SK-N-SH (cell line): ENCODE measurements at regions not wholly inside any gene's neighbourhood (a gene's known extent, or its start where the extent isn't known, plus 50 kb on each side); places are given as distances from the start of the nearest gene placed in this dataset.

ENCODE experiments used
- CTCF ChIA-PET: fragments of 300-600, 350-600 bp; formaldehyde crosslinking; extraction: SDS; loops from one replicate; lab custom pipeline; 2021; lab: Yijun Ruan, JAX
- POLR2A ChIA-PET: fragments of 350-600 bp; sonication (Branson Sonifier 250); formaldehyde crosslinking; extraction: SDS; loops from one replicate; lab custom pipeline; 2020; ENCODE audit warnings: antibody characterized with exemption, inconsistent platforms; lab: Yijun Ruan, JAX
- DNase-seq: peaks from one replicate; pipeline ENCODE4 v3.0.0; 2012
- H2AFZ ChIP-seq: fragments of 200-600 bp; sonication (generic); 2 replicates; pipeline ENCODE4 v1.8.1; 2016; ENCODE audit warnings: antibody characterized with exemption, mild to moderate bottlenecking, low read depth
- H3F3A ChIP-seq: fragments of 200-600 bp; sonication (generic); replicated peaks from 2 replicates; pipeline ENCODE3; 2016; ENCODE audit warnings: antibody characterized with exemption, mild to moderate bottlenecking; ENCODE audit not compliant: insufficient read depth
- H3K27ac ChIP-seq, 2 experiments: fragments of 200-500 bp in 1 of 2; fragments of 200-600 bp in 1 of 2; sonication (Bioruptor generic) in 1 of 2; sonication (generic), shearing (Covaris generic) in 1 of 2; 2 replicates each; pipeline versions ENCODE4 v1.5.1 to v1.6.1; 2014 to 2016; ENCODE audit warnings: low read depth in 2 of 2, inconsistent platforms in 1 of 2, low read length in 1 of 2, mild to moderate bottlenecking in 1 of 2, mixed read lengths in 1 of 2
- H3K27me3 ChIP-seq: fragments of 200-600 bp; sonication (generic), shearing (Covaris generic); 2 replicates; pipeline ENCODE4 v1.6.1; 2016; ENCODE audit warnings: mixed run types; ENCODE audit not compliant: insufficient read depth
- H3K36me3 ChIP-seq, 2 experiments: fragments of 200-500 bp in 1 of 2; fragments of 200-600 bp in 1 of 2; sonication (Bioruptor generic) in 1 of 2; sonication (generic) in 1 of 2; replicated peaks in 1 of 2; 2 replicates each; pipeline versions ENCODE3 to v1.5.1; 2014 to 2016; ENCODE audit warnings: low read length in 1 of 2, mild to moderate bottlenecking in 1 of 2; ENCODE audit not compliant: insufficient read depth in 2 of 2, control insufficient read depth in 1 of 2
- H3K4me1 ChIP-seq, 2 experiments: fragments of 200-500 bp in 1 of 2; fragments of 200-600 bp in 1 of 2; sonication (Bioruptor generic) in 1 of 2; sonication (generic), shearing (Covaris generic) in 1 of 2; 2 replicates each; pipeline versions ENCODE4 v1.5.1 to v1.6.1; 2014 to 2016; ENCODE audit warnings: low read depth in 1 of 2, low read length in 1 of 2, mixed run types in 1 of 2; ENCODE audit not compliant: insufficient read depth in 2 of 2, control insufficient read depth in 1 of 2
- H3K4me2 ChIP-seq: fragments of 200-600 bp; sonication (generic), shearing (Covaris generic); 2 replicates; pipeline ENCODE4 v1.6.1; 2017; ENCODE audit warnings: mixed run types
- H3K4me3 ChIP-seq, 2 experiments: fragments of 200-500 bp in 1 of 2; fragments of 200-600 bp in 1 of 2; sonication (Bioruptor generic) in 1 of 2; sonication (generic), shearing (Covaris generic) in 1 of 2; 2 replicates each; pipeline versions ENCODE4 v1.5.1 to v1.8.1; 2014 to 2016; ENCODE audit warnings: low read depth in 2 of 2, inconsistent platforms in 1 of 2, low read length in 1 of 2, mild to moderate bottlenecking in 1 of 2, mixed read lengths in 1 of 2, moderate library complexity in 1 of 2
- H3K79me2 ChIP-seq: fragments of 200-600 bp; sonication (generic); 2 replicates; pipeline ENCODE4 v1.8.1; 2017; ENCODE audit warnings: mild to moderate bottlenecking; ENCODE audit not compliant: insufficient read depth
- H3K9ac ChIP-seq: fragments of 200-600 bp; sonication (generic); 2 replicates; pipeline ENCODE4 v1.6.1; 2017; ENCODE audit warnings: mixed run types
- H3K9me2 ChIP-seq: fragments of 200-600 bp; sonication (generic); 2 replicates; pipeline ENCODE4 v1.6.1; 2017; ENCODE audit warnings: mixed run types
- H3K9me3 ChIP-seq: fragments of 200-600 bp; sonication (generic); 2 replicates; pipeline ENCODE4 v1.6.1; 2017; ENCODE audit warnings: mixed run types, mild to moderate bottlenecking, moderate library complexity
- H4K20me1 ChIP-seq: fragments of 200-600 bp; sonication (generic); 2 replicates; pipeline ENCODE4 v1.6.1; 2017; ENCODE audit warnings: mild to moderate bottlenecking, mixed run types; ENCODE audit not compliant: insufficient read depth
- CHD2 ChIP-seq: fragments of 150-350 bp; IDR thresholded peaks from 2 replicates; pipeline ENCODE4 v1.6.1; 2018; ENCODE audit warnings: low read length; ENCODE audit not compliant: partially characterized antibody
- CTCF ChIP-seq: fragments of 200-600 bp; sonication (generic); IDR thresholded peaks from 2 replicates; pipeline ENCODE4 v1.6.1; 2017; ENCODE audit warnings: antibody characterized with exemption, mild to moderate bottlenecking, moderate library complexity
- ELF1 ChIP-seq: IDR thresholded peaks from 2 replicates; pipeline ENCODE4 v1.4.0; 2012
- IRF3 ChIP-seq: fragments of 150-350 bp; IDR thresholded peaks from 2 replicates; pipeline ENCODE4 v1.6.1; 2016; ENCODE audit warnings: mild to moderate bottlenecking, low read depth, low read length
- JUND ChIP-seq: IDR thresholded peaks from 2 replicates; pipeline ENCODE4 v1.4.0; 2012
- MAX ChIP-seq: IDR thresholded peaks from 2 replicates; pipeline ENCODE4 v1.4.0; 2012; ENCODE audit warnings: low read depth
- MXI1 ChIP-seq: IDR thresholded peaks from 2 replicates; pipeline ENCODE4 v1.6.1; 2012; ENCODE audit warnings: mild to moderate bottlenecking, low read depth, low read length, improper control_type of control experiment
- NFIC ChIP-seq: IDR thresholded peaks from 2 replicates; pipeline ENCODE4 v1.4.0; 2012; ENCODE audit warnings: borderline replicate concordance
- PBX3 ChIP-seq: IDR thresholded peaks from 2 replicates; pipeline ENCODE4; 2012
- POLR2AphosphoS5 ChIP-seq: IDR thresholded peaks from 2 replicates; pipeline ENCODE4 v1.6.1; 2012; ENCODE audit warnings: low read depth, low read length
- RAD21 ChIP-seq: IDR thresholded peaks from 2 replicates; pipeline ENCODE4 v1.6.1; 2012; ENCODE audit warnings: mild to moderate bottlenecking, low read length
- REST ChIP-seq: IDR thresholded peaks from 2 replicates; pipeline ENCODE4 v1.6.1; 2012; ENCODE audit warnings: mild to moderate bottlenecking, low read depth, low read length, moderate library complexity
- RFX5 ChIP-seq: IDR thresholded peaks from 2 replicates; pipeline ENCODE4 v1.6.1; 2012; ENCODE audit warnings: mild to moderate bottlenecking, improper control_type of control experiment, low read length
- RXRA ChIP-seq: IDR thresholded peaks from 2 replicates; pipeline ENCODE4 v1.4.0; 2012; ENCODE audit warnings: low read depth, mild to moderate bottlenecking, borderline replicate concordance
- TAF1 ChIP-seq: IDR thresholded peaks from 2 replicates; pipeline ENCODE4 v1.6.1; 2012; ENCODE audit warnings: low read depth, mild to moderate bottlenecking, low read length, moderate library complexity, borderline replicate concordance
- USF1 ChIP-seq: IDR thresholded peaks from 2 replicates; pipeline ENCODE4 v1.4.0; 2012; ENCODE audit warnings: low read depth, borderline replicate concordance
- USF2 ChIP-seq: fragments of 150-350 bp; IDR thresholded peaks from 2 replicates; pipeline ENCODE4 v1.6.1; 2017; ENCODE audit warnings: antibody characterized with exemption, low read length, low read depth, borderline replicate concordance
- YY1 ChIP-seq: IDR thresholded peaks from 2 replicates; pipeline ENCODE4 v1.4.0; 2012; ENCODE audit warnings: low read depth, mild to moderate bottlenecking
- WGBS: methylation state at CpG from one replicate; pipeline ENCODE4 v1.1.6; 2017; ENCODE audit warnings: low lambda C conversion rate; 5-methylcytosine and 5-hydroxymethylcytosine counted together

GRCh38 chr13:55266644-55267043, 1874.1 kb upstream of the PRR20A start:
- WGBS = 4% methylated on average over 2 of the region's 2 CpGs
- Histone ChIP-seq H3K79me2 (no peaks in the 10 kb centered on the region), H2AFZ (no peak overlapping the region), H3K9me3 (no peaks in the 10 kb centered on the region), H3F3A (no peaks in the 10 kb centered on the region), H3K4me1 (no peaks in the 10 kb centered on the region), H3K36me3 (no peaks in the 10 kb centered on the region), H3K4me3 (no peak overlapping the region), H3K4me2 (no peak overlapping the region), H3K27me3 (no peaks in the 10 kb centered on the region), H4K20me1 (no peaks in the 10 kb centered on the region), H3K9ac (no peak overlapping the region), H3K9me2 (no peaks in the 10 kb centered on the region), H3K27ac (no peak overlapping the region)
- CTCF ChIA-PET = no interaction called here
- DNase-seq = no peak
- TF ChIP-seq REST = no peak
- TF ChIP-seq CTCF = no peak
- TF ChIP-seq MXI1 = no peak
- TF ChIP-seq PBX3 = no peak
- TF ChIP-seq ELF1 = no peak
- no peak for TF ChIP-seq RXRA
- no peak for TF ChIP-seq NFIC
- no peak for TF ChIP-seq CHD2
- no peak for TF ChIP-seq POLR2AphosphoS5
- no peak for TF ChIP-seq TAF1
- no peak for TF ChIP-seq MAX
- no peak for TF ChIP-seq USF2
- TF ChIP-seq YY1 = no peak
- TF ChIP-seq IRF3 = no peak
- TF ChIP-seq RAD21 = no peak
- no peak for TF ChIP-seq USF1
- TF ChIP-seq JUND = no peak
- no peak for TF ChIP-seq RFX5
- POLR2A ChIA-PET = no interaction called here
